ENCODE measurements at regions not wholly inside any gene's neighbourhood (a gene's known extent, or its start where the extent isn't known, plus 50 kb on each side); places are given as distances from the start of the nearest gene placed in this dataset.

- H3K4me2 ChIP-seq (ENCODE audit: insufficient read depth, low read length) = no peak overlapping the region
- POLR2A ChIA-PET = no interaction called here
- H3K27me3 ChIP-seq (ENCODE audit: control insufficient read depth in 2 of 2, insufficient read depth in 2 of 2, low read length in 2 of 2) = no peaks in the 10 kb centered on the region
- 0% methylated on average over 2 of the region's 2 CpGs for WGBS (ENCODE audit: insufficient coverage, low coverage, missing lambda C conversion rate)
- no peak for FAIRE-seq
- intact Hi-C loops (cut with micrococcal nuclease) = loop anchor here (10.0 kb wide), 1 partner anchor 65 kb away; no protein-coding TSS in a partner anchor
- no peaks in the 10 kb centered on the region for H3K4me1 ChIP-seq (replicated peaks in 1 of 2; ENCODE audit: control insufficient read depth in 2 of 2, insufficient read depth in 2 of 2, low read length in 2 of 2)
- CTCF ChIA-PET (ENCODE audit: low intra/inter-chr PET ratio) = no interaction called here
- H2AFZ ChIP-seq (ENCODE audit: low read depth, low read length) = no peak overlapping the region
- ATAC-seq = no peak
- H3K9me3 ChIP-seq (replicated peaks; ENCODE audit: control insufficient read depth, insufficient read depth, low read depth, low read length) = no peaks in the 10 kb centered on the region
- TF ChIP-seq MTA3 (IDR thresholded peaks at IDR 0.05; ENCODE audit: borderline replicate concordance) (no peak), ZNF121 (CRISPR knock-in tag; conservative IDR thresholded peaks at IDR 0.05) (no peak), ZNF280B (CRISPR knock-in tag; IDR thresholded peaks at IDR 0.05) (no peak)
- TF ChIP-seq, protein P1, sequence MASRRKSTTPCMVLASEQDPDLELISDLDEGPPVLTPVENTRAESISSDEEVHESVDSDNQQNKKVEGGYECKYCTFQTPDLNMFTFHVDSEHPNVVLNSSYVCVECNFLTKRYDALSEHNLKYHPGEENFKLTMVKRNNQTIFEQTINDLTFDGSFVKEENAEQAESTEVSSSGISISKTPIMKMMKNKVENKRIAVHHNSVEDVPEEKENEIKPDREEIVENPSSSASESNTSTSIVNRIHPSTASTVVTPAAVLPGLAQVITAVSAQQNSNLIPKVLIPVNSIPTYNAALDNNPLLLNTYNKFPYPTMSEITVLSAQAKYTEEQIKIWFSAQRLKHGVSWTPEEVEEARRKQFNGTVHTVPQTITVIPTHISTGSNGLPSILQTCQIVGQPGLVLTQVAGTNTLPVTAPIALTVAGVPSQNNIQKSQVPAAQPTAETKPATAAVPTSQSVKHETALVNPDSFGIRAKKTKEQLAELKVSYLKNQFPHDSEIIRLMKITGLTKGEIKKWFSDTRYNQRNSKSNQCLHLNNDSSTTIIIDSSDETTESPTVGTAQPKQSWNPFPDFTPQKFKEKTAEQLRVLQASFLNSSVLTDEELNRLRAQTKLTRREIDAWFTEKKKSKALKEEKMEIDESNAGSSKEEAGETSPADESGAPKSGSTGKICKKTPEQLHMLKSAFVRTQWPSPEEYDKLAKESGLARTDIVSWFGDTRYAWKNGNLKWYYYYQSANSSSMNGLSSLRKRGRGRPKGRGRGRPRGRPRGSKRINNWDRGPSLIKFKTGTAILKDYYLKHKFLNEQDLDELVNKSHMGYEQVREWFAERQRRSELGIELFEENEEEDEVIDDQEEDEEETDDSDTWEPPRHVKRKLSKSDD (conservative IDR thresholded peaks at IDR 0.05; ENCODE audit: low read length) = no peak
- no peak for DNase-seq (ENCODE audit: extremely low read depth in 1 of 4, low spot score in 3 of 4)
- H3K9me1 ChIP-seq (ENCODE audit: control insufficient read depth, insufficient read depth, low read length) = no peaks in the 10 kb centered on the region
- H3K4me3 ChIP-seq = no peak overlapping the region
- H3K27ac ChIP-seq (ENCODE audit: extremely low read depth, low read depth, low read length) = no peak overlapping the region
- no peaks in the 10 kb centered on the region for H3K79me2 ChIP-seq (ENCODE audit: control insufficient read depth, insufficient read depth, low read length)
- H3K9ac ChIP-seq (ENCODE audit: insufficient read depth in 1 of 2, low read depth in 2 of 2, low read length in 2 of 2) = no peak overlapping the region
- no TSS peak for BruUV-seq (replicated peaks)
- no peaks in the 10 kb centered on the region for H3K36me3 ChIP-seq (ENCODE audit: control insufficient read depth, insufficient read depth, low read length)
- in situ Hi-C loops (cut with MboI) = no loop called here
- no peaks in the 10 kb centered on the region for H4K20me1 ChIP-seq (replicated peaks; ENCODE audit: control insufficient read depth, insufficient read depth, low read length)
Measured at GRCh38 chr18:64650068-64650467, 501.2 kb upstream of the LINC00305 start.

Data from K562 (cell line).